Erythroblast (primary cell): ENCODE measurements at regions not wholly inside any gene's neighbourhood (a gene's known extent, or its start where the extent isn't known, plus 50 kb on each side); places are given as distances from the start of the nearest gene placed in this dataset.

Experiments used
- GATA1 ChIP-seq: IDR thresholded peaks from 2 replicates; pipeline ENCODE4 v1.6.1; 2011; ENCODE audit warnings: low read depth, mild to moderate bottlenecking, control low read depth, low read length, moderate library complexity
- POLR2A ChIP-seq: IDR thresholded peaks from 2 replicates; pipeline ENCODE4 v1.6.1; 2011; ENCODE audit warnings: mild to moderate bottlenecking, low read length

DNA sequence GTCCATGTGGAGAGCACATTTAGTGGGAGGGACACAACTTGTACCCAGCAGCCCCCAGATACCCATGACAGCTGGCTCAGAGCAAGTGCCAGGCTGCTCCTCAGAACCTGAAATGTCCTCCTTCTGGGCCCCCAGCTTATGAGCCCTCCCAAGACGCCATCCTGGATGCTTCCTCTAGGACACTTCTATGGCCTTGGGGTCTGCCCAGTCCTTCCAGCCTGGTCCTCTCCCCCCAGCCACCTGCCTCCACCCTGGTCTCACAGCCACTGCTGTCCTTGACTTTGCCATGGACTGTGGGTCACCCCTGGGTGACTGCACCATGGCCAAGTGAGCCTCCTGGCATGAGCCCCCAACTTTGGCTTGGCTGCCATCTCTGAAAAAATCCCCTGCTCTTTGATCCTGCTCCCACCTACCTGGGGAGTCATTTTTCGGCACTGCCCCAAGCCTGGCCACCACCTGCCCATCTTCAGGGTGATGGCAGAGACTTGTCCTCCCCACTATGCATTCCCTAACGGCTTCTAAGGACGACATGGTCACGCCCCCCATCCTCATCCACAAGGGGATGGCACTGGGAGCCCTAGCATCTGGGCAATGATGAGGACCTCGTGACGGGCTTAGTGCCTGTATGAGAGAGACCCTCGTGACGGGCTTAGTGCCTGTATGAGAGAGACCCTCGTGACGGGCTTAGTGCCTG is 323.7 kb downstream of the TMEM121 start:
- TF ChIP-seq POLR2A (no peak), GATA1 (no peak)
